SJSA1 (cell line): ENCODE measurements at regions not wholly inside any gene's neighbourhood (a gene's known extent, or its start where the extent isn't known, plus 50 kb on each side); places are given as distances from the start of the nearest gene placed in this dataset.
A peak's percentile ranks its signal among the peaks of the same experiment; 100 is the strongest.
"Not testable (repeated sequence)": the region's sequence is repeated elsewhere in the genome, so short reads cannot be mapped to it uniquely, and the experiment has no call there.

Experiments used
- DNase-seq, 2 experiments: peaks; one replicate each; pipeline ENCODE4 v3.0.0-alpha.2; 2015 to 2020; ENCODE audit warnings: low spot score in 2 of 2, low read depth in 1 of 2
- H3K27ac ChIP-seq: fragments of 250-450 bp; sonication (Bioruptor Pico); 2 replicates; pipeline ENCODE4 v1.5.1; 2020; ENCODE audit warnings: mild to moderate bottlenecking, moderate library complexity
- H3K27me3 ChIP-seq: fragments of 250-450 bp; sonication (Bioruptor Pico); replicated peaks from 2 replicates; pipeline ENCODE4 v1.5.1; 2020; ENCODE audit warnings: mild to moderate bottlenecking, moderate library complexity
- H3K36me3 ChIP-seq: fragments of 250-450 bp; sonication (Bioruptor Pico); 2 replicates; pipeline ENCODE4 v1.5.1; 2020; ENCODE audit warnings: mild to moderate bottlenecking
- H3K4me1 ChIP-seq: fragments of 250-450 bp; sonication (Bioruptor Pico); replicated peaks from 2 replicates; pipeline ENCODE4 v1.6.1; 2021; ENCODE audit warnings: mild to moderate bottlenecking
- H3K4me3 ChIP-seq: fragments of 250-450 bp; sonication (Bioruptor Pico); 2 replicates; pipeline ENCODE4 v1.5.1; 2020; ENCODE audit warnings: mild to moderate bottlenecking
- H3K9me3 ChIP-seq: fragments of 250-450 bp; sonication (Bioruptor Pico); replicated peaks from 2 replicates; pipeline ENCODE4 v1.5.1; 2020; ENCODE audit warnings: mild to moderate bottlenecking

DNA sequence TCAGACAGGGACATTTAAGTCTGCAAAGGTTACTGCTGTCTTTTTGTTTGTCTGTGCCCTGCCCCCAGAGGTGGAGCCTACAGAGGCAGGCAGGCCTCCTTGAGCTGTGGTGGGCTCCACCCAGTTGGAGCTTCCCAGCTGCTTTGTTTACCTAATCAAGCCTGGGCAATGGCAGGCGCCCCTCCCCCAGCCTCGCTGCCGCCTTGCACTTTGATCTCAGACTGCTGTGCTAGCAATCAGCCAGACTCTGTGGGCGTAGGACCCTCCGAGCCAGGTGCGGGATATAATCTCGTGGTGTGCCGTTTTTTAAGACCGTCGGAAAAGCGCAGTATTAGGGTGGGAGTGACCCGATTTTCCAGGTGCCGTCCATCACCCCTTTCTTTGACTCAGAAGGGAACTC lies 96.2 kb upstream of the CLNK start:
- not testable (repeated sequence) for H3K4me1 ChIP-seq, H3K27ac ChIP-seq, H3K36me3 ChIP-seq, H3K9me3 ChIP-seq, H3K4me3 ChIP-seq, DNase-seq, H3K27me3 ChIP-seq

DNA sequence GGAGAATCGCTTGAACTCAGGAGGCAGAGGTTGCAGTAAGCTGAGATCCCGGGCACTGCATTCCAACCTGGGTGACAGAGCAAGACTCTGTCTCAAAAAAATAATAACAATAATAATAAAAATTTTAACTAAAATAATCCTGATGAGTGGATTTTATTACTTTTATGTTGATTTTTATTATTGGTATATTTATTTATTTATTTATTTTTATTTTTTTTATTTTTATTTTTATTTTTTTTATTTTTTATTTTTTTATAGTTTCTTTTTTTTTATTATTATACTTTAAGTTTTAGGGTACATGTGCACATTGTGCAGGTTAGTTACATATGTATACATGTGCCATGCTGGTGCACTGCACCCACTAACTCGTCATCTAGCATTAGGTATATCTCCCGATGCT lies 90.6 kb upstream of the CLNK start:
- H3K9me3 ChIP-seq, H3K4me3 ChIP-seq, H3K27me3 ChIP-seq, H3K4me1 ChIP-seq, H3K27ac ChIP-seq, H3K36me3 ChIP-seq, DNase-seq: not testable (repeated sequence)

DNA sequence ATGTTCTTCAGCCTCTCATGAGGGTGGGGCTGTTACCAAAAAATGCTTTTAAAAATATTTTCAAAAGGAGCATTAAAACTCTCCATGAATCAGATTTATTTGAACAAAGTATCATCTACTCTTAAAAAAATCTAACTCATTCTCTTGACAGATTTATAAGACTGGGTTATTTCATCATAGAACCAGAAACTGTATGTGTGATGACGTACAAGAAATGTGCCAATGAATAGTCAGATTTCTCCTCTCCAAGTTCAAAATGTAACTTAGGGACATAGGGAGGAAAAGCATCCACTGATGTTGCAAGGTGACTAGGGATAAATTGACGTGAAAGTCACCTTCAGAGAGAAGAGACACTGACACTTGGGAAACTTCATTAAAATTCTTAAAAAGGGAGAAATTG lies 89.1 kb upstream of the CLNK start:
- Histone ChIP-seq H3K36me3 (no peaks in the 10 kb centered on the region), H3K9me3 (no peaks in the 10 kb centered on the region), H3K27me3 (no peaks in the 10 kb centered on the region), H3K4me3 (no peak overlapping the region), H3K4me1 (no peaks in the 10 kb centered on the region), H3K27ac (no peak overlapping the region)
- no peak for DNase-seq

DNA sequence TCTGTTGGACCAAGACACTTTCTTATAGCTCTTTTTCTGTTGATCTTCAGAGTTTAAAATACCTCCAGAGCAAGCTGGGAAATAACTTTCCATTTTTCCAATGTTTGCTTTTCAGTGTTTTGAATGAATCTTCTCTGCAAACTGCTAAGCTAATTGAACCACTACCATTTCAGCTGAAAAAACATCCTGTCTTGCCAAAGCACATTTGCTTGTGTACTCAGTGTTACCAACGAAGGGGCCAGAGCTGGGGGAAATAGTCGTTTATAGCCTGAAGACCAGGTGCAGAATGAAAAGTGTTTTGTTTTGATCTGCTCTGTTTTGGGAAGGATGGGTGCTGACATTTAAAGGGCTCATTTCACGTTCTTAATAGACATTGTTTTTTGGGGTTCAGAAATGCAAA lies 88.4 kb upstream of the CLNK start:
- no peaks in the 10 kb centered on the region for H3K36me3 ChIP-seq
- no peak for DNase-seq
- no peaks in the 10 kb centered on the region for H3K27me3 ChIP-seq
- H3K4me3 ChIP-seq = no peak overlapping the region
- no peak overlapping the region for H3K27ac ChIP-seq
- no peaks in the 10 kb centered on the region for H3K4me1 ChIP-seq
- no peaks in the 10 kb centered on the region for H3K9me3 ChIP-seq

- Histone ChIP-seq H3K27ac (no peak overlapping the region), H3K36me3 (no peaks in the 10 kb centered on the region), H3K27me3 (no peaks in the 10 kb centered on the region), H3K9me3 (no peaks in the 10 kb centered on the region), H3K4me3 (no peak overlapping the region), H3K4me1 (peaks cover 11% of the 10 kb centered on the region)
- DNase-seq = no peak
Measured at GRCh38 chr4:10765386-10765785, 80.8 kb upstream of the CLNK start.

GRCh38 chr4:10762561-10762960 lies 78.0 kb upstream of the CLNK start:
- Histone ChIP-seq H3K9me3 (no peaks in the 10 kb centered on the region), H3K27me3 (no peaks in the 10 kb centered on the region), H3K4me1 (peaks cover 11% of the 10 kb centered on the region), H3K36me3 (no peaks in the 10 kb centered on the region), H3K4me3 (no peak overlapping the region), H3K27ac (peak overlapping the region; percentile 47)
- DNase-seq = peak; percentile 44 to 58

DNA sequence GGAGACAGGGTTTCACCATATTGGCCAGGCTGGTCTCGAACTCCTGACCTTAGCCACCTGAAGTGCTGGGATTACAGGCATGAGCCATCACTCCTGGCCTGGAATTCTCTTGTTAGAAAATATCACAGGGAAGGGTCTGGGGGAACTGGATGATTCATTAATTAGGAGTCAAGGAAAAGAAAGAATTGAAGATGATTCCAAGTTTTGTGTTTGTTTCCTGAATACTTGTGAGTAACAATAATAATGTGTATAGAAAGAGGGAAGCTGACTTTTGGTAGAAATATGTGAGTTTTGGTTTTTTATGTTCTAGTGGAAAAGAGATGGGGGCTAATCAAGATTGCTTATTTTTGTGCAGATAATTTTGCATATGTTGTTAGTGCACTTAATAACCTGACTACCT lies 77.3 kb upstream of the CLNK start:
- Histone ChIP-seq H3K27me3 (no peaks in the 10 kb centered on the region), H3K27ac (peak overlapping the region; percentile 47), H3K9me3 (no peaks in the 10 kb centered on the region), H3K4me3 (no peak overlapping the region), H3K4me1 (peaks cover 11% of the 10 kb centered on the region), H3K36me3 (no peaks in the 10 kb centered on the region)
- peak; percentile 37 for DNase-seq

DNA sequence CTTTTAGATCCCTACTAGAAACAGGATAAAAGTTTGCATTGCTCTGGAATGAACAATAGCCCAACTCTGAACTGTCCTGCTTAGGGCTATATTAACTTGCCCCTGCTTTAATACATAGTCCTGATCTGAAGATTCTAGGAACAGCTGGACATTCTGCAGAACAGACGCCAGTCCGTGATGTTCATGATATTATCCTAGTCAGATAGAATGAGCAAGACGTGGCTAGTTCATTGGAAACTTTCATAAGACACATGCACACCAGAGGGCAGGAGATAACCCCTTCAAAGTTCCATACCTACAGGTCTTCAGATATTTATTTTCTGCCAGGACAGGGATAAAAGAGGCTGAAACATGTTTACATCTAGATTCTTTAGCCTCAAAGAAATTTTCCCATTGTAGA lies 75.5 kb upstream of the CLNK start:
- Histone ChIP-seq H3K9me3 (no peaks in the 10 kb centered on the region), H3K36me3 (no peaks in the 10 kb centered on the region), H3K27ac (no peak overlapping the region), H3K27me3 (no peaks in the 10 kb centered on the region), H3K4me3 (no peak overlapping the region), H3K4me1 (peaks cover 11% of the 10 kb centered on the region)
- DNase-seq = no peak

DNA sequence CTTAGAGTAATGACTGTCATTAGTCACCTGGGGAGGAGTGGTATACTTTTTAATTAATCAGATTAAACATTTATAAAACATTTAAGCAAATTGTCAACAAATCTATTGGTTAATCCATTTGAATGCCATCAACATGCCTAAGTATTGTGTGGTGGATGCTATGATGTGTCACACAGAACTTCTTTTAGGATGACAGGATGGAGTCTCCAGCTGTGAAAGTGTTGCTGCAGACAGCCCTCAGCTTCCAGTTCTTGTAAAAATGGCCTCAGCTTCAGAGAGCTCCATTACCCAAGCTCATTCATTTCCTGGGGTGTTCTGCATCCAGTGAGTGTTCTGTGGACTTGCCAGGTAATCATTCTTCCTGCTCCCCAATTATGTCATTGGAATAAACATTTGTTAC lies 74.3 kb upstream of the CLNK start:
- Histone ChIP-seq H3K27me3 (no peaks in the 10 kb centered on the region), H3K4me1 (peaks cover 11% of the 10 kb centered on the region), H3K9me3 (no peaks in the 10 kb centered on the region), H3K36me3 (no peaks in the 10 kb centered on the region), H3K4me3 (no peak overlapping the region), H3K27ac (no peak overlapping the region)
- DNase-seq = no peak

- H3K27me3 ChIP-seq = no peaks in the 10 kb centered on the region
- no peaks in the 10 kb centered on the region for H3K9me3 ChIP-seq
- no peaks in the 10 kb centered on the region for H3K36me3 ChIP-seq
- H3K4me3 ChIP-seq = no peak overlapping the region
- H3K4me1 ChIP-seq = no peaks in the 10 kb centered on the region
- no peak overlapping the region for H3K27ac ChIP-seq
- DNase-seq = no peak
Measured at GRCh38 chr4:10753856-10754402, 69.4 kb upstream of the CLNK start.

GRCh38 chr4:10753336-10753735 lies 68.8 kb upstream of the CLNK start:
- Histone ChIP-seq H3K27me3 (no peaks in the 10 kb centered on the region), H3K27ac (no peak overlapping the region)
- DNase-seq = no peak

GRCh38 chr4:10750714-10751113 lies 66.1 kb upstream of the CLNK start:
- H3K27ac ChIP-seq = no peak overlapping the region
- H3K36me3 ChIP-seq = no peaks in the 10 kb centered on the region
- H3K4me1 ChIP-seq = peaks cover 6% of the 10 kb centered on the region; the same call in 1 of the 2 replicates
- DNase-seq = no peak
- no peaks in the 10 kb centered on the region for H3K9me3 ChIP-seq
- H3K4me3 ChIP-seq = no peak overlapping the region
- no peaks in the 10 kb centered on the region for H3K27me3 ChIP-seq

More at GRCh38 chr4:10753336-10753735, 68.8 kb upstream of the CLNK start:
- Histone ChIP-seq H3K36me3 (no peaks in the 10 kb centered on the region), H3K4me3 (no peak overlapping the region), H3K4me1 (no peaks in the 10 kb centered on the region), H3K9me3 (no peaks in the 10 kb centered on the region)

DNA sequence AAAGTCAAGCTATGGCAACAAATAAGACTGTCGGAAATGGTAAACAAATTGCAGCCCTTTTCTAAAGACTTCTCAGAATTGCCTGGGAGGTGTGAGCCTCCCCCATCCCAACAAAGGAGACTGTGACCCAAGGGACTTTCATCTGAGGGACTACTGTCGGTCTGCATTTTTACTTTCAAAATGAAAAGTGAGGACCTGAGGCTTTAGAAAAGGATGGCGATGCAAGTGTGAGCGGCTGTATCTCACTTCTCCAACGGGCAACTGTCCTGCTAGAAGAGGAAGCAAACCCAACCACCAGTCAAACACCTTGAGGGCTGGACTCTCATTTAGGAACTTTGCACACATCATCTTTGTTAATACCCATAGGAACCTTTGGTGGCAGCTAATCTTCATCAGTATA lies 62.6 kb upstream of the CLNK start:
- Histone ChIP-seq H3K4me3 (no peak overlapping the region), H3K36me3 (no peaks in the 10 kb centered on the region), H3K4me1 (peaks cover 6% of the 10 kb centered on the region; the same call in 1 of the 2 replicates), H3K27me3 (no peaks in the 10 kb centered on the region), H3K27ac (no peak overlapping the region), H3K9me3 (no peaks in the 10 kb centered on the region)
- no peak for DNase-seq

- Histone ChIP-seq H3K27ac (no peak overlapping the region), H3K4me3 (no peak overlapping the region), H3K27me3 (no peaks in the 10 kb centered on the region), H3K9me3 (no peaks in the 10 kb centered on the region), H3K36me3 (no peaks in the 10 kb centered on the region), H3K4me1 (peaks cover 6% of the 10 kb centered on the region; the same call in 1 of the 2 replicates)
- peak in 1 of 2 experiments; percentile 10 for DNase-seq
Measured at GRCh38 chr4:10746371-10747171, 62.0 kb upstream of the CLNK start.
